Tibial artery (tissue), 4 donors: ENCODE measurements at regions not wholly inside any gene's neighbourhood (a gene's known extent, or its start where the extent isn't known, plus 50 kb on each side); places are given as distances from the start of the nearest gene placed in this dataset.

Experiments used
- DNase-seq, 2 donors: peaks; one replicate each; pipeline ENCODE4 v3.0.0-alpha.2; 2019
- H3K27ac ChIP-seq, 2 donors: fragments of 200-600 bp; sonication (generic) in 1 of 2; 1 replicate in 1 of 2; 2 replicates in 1 of 2; pipeline ENCODE4 v1.5.1; 2018 to 2019; ENCODE audit warnings: mild to moderate bottlenecking in 1 of 2
- H3K27me3 ChIP-seq, 2 donors: fragments of 200-600 bp; sonication (generic) in 1 of 2; one replicate each; pipeline versions ENCODE4 v1.5.1 to v1.6.0; 2016 to 2019
- H3K36me3 ChIP-seq, 3 donors: fragments of 200-600 bp; sonication (generic) in 2 of 3; one replicate each; pipeline ENCODE4 v1.5.1; 2016 to 2019; ENCODE audit warnings: mild to moderate bottlenecking in 2 of 3
- H3K4me1 ChIP-seq, 4 donors: fragments of 200-600 bp; sonication (generic) in 2 of 4; 1 replicate in 3 of 4; 2 replicates in 1 of 4; pipeline ENCODE4 v1.5.1; 2016 to 2019
- H3K4me3 ChIP-seq, 2 donors: fragments of 200-600 bp; sonication (generic) in 1 of 2; 1 replicate in 1 of 2; 2 replicates in 1 of 2; pipeline ENCODE4 v1.5.1; 2018 to 2019; ENCODE audit warnings: mild to moderate bottlenecking in 2 of 2
- H3K9me3 ChIP-seq, 3 donors: fragments of 200-600 bp; sonication (generic) in 1 of 3; one replicate each; pipeline ENCODE4 v1.5.1; 2016 to 2019
- CTCF ChIP-seq, 2 experiments: fragments of 200-600 bp in 1 of 2; fragments of 450-650 bp in 1 of 2; IDR thresholded peaks; one replicate each; pipeline ENCODE4 v1.5.1; 2017 to 2019; ENCODE audit warnings: antibody characterized with exemption in 2 of 2, mild to moderate bottlenecking in 1 of 2, moderate library complexity in 1 of 2
- intact Hi-C: fragments of 100-400 bp; cut with DNase I; formaldehyde crosslinking; loops from one replicate; pipeline ENCODE4 v1.15.0; 2023; ENCODE audit warnings: low total_unique reads

GRCh38 chr4:123816462-123816861 lies 419.9 kb downstream of the SPRY1 start:
- Histone ChIP-seq H3K36me3 (no peaks in the 10 kb centered on the region), H3K27ac (no peak overlapping the region), H3K9me3 (no peaks in the 10 kb centered on the region), H3K27me3 (no peaks in the 10 kb centered on the region), H3K4me1 (no peaks in the 10 kb centered on the region), H3K4me3 (no peak overlapping the region)
- intact Hi-C loops, result no loop called here
- DNase-seq, result no peak
- TF ChIP-seq CTCF (IDR thresholded peaks at IDR 0.05), result no peak

- Histone ChIP-seq H3K4me3 (no peak overlapping the region), H3K27ac (no peak overlapping the region), H3K4me1 (no peaks in the 10 kb centered on the region), H3K27me3 (no peaks in the 10 kb centered on the region), H3K9me3 (no peaks in the 10 kb centered on the region), H3K36me3 (no peaks in the 10 kb centered on the region)
- no peak for TF ChIP-seq CTCF (IDR thresholded peaks at IDR 0.05)
- intact Hi-C loops, result no loop called here
- no peak for DNase-seq
Measured at GRCh38 chr4:123817025-123817688, 420.6 kb downstream of the SPRY1 start.

GRCh38 chr4:123819362-123820035 lies 422.9 kb downstream of the SPRY1 start:
- DNase-seq, result no peak
- Histone ChIP-seq H3K9me3 (no peaks in the 10 kb centered on the region), H3K4me3 (no peak overlapping the region), H3K36me3 (no peaks in the 10 kb centered on the region), H3K27me3 (no peaks in the 10 kb centered on the region), H3K27ac (no peak overlapping the region), H3K4me1 (peaks cover 0 to 11% (median 2%) of the 10 kb centered on the region in 4 donors)
- TF ChIP-seq CTCF (IDR thresholded peaks at IDR 0.05), result no peak
- intact Hi-C loops, result no loop called here

GRCh38 chr4:123821861-123822260 lies 425.3 kb downstream of the SPRY1 start:
- Histone ChIP-seq H3K4me1 (peaks cover 0 to 32% (median 8%) of the 10 kb centered on the region in 4 donors), H3K27me3 (no peaks in the 10 kb centered on the region), H3K27ac (no peak overlapping the region), H3K36me3 (no peaks in the 10 kb centered on the region), H3K4me3 (no peak overlapping the region), H3K9me3 (no peaks in the 10 kb centered on the region)
- intact Hi-C loops, result no loop called here
- TF ChIP-seq CTCF (IDR thresholded peaks at IDR 0.05), result no peak
- no peak for DNase-seq

- Histone ChIP-seq H3K4me3 (no peak overlapping the region), H3K9me3 (no peaks in the 10 kb centered on the region), H3K36me3 (no peaks in the 10 kb centered on the region), H3K27me3 (no peaks in the 10 kb centered on the region), H3K4me1 (peaks cover 0 to 35% (median 8%) of the 10 kb centered on the region in 4 donors), H3K27ac (no peak overlapping the region)
- intact Hi-C loops, result no loop called here
- DNase-seq, result no peak
- TF ChIP-seq CTCF (IDR thresholded peaks at IDR 0.05), result no peak
Measured at GRCh38 chr4:123822353-123822752, 425.8 kb downstream of the SPRY1 start.
